ENCODE measurements at regions not wholly inside any gene's neighbourhood (a gene's known extent, or its start where the extent isn't known, plus 50 kb on each side); places are given as distances from the start of the nearest gene placed in this dataset.

GRCh38 chr9:100674419-100675122 lies 96.7 kb downstream of the CAVIN4 start:
- H3K4me3 Mint-ChIP-seq = no peak overlapping the region
- no peaks in the 10 kb centered on the region for H3K9me3 Mint-ChIP-seq
- no peaks in the 10 kb centered on the region for H3K27me3 Mint-ChIP-seq
- intact Hi-C loops (cut with micrococcal nuclease) = no loop called here
- H3K27ac Mint-ChIP-seq = no peak overlapping the region
- no peaks in the 10 kb centered on the region for H3K36me3 Mint-ChIP-seq (ENCODE audit: low read depth)
- H3K4me1 Mint-ChIP-seq (ENCODE audit: low read depth) = no peaks in the 10 kb centered on the region

GRCh38 chr9:100679834-100680233 lies 102.0 kb downstream of the CAVIN4 start:
- no peaks in the 10 kb centered on the region for H3K36me3 Mint-ChIP-seq (ENCODE audit: low read depth)
- intact Hi-C loops (cut with micrococcal nuclease) = no loop called here
- no peaks in the 10 kb centered on the region for H3K27me3 Mint-ChIP-seq
- H3K9me3 Mint-ChIP-seq = no peaks in the 10 kb centered on the region
- H3K4me3 Mint-ChIP-seq = no peak overlapping the region
- H3K4me1 Mint-ChIP-seq (ENCODE audit: low read depth) = no peaks in the 10 kb centered on the region
- no peak overlapping the region for H3K27ac Mint-ChIP-seq

GRCh38 chr9:100686420-100686819 lies 108.5 kb downstream of the CAVIN4 start:
- H3K27me3 Mint-ChIP-seq = peaks cover 3% of the 10 kb centered on the region
- H3K9me3 Mint-ChIP-seq = no peaks in the 10 kb centered on the region
- no peaks in the 10 kb centered on the region for H3K4me1 Mint-ChIP-seq (ENCODE audit: low read depth)
- intact Hi-C loops (cut with micrococcal nuclease) = no loop called here
- H3K4me3 Mint-ChIP-seq = no peak overlapping the region
- H3K27ac Mint-ChIP-seq = no peak overlapping the region
- no peaks in the 10 kb centered on the region for H3K36me3 Mint-ChIP-seq (ENCODE audit: low read depth)

DNA sequence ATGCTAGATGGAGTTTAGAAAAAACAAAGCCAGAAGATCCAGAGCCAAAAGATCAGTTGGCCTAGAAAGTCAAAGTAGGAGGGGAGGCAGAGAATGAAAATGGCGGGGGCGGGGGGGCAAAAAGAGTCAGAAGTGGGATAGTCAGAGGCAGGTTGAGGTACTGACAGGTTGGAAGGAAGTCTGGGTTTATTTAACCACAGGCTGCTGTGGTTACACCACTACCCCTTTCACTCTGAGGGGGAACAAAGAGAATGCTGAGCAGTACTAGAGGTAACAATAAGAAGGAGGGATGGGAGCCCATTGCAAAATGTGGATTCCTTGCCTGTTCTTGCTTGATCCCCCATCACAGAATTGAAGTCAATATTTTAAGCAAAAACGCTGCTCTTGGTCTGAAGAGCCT lies 111.8 kb downstream of the CAVIN4 start:
- Mint-ChIP-seq H3K36me3 (ENCODE audit: low read depth) (no peaks in the 10 kb centered on the region), H3K27ac (no peak overlapping the region), H3K27me3 (peaks cover 3% of the 10 kb centered on the region), H3K9me3 (no peaks in the 10 kb centered on the region), H3K4me1 (ENCODE audit: low read depth) (no peaks in the 10 kb centered on the region), H3K4me3 (no peak overlapping the region)
- intact Hi-C loops (cut with micrococcal nuclease) = no loop called here

- Mint-ChIP-seq H3K27me3 (peaks cover 3% of the 10 kb centered on the region), H3K4me3 (no peak overlapping the region), H3K9me3 (no peaks in the 10 kb centered on the region), H3K27ac (no peak overlapping the region), H3K36me3 (ENCODE audit: low read depth) (no peaks in the 10 kb centered on the region), H3K4me1 (ENCODE audit: low read depth) (no peaks in the 10 kb centered on the region)
- intact Hi-C loops (cut with micrococcal nuclease) = no loop called here
Observed at GRCh38 chr9:100690438-100690837, 112.6 kb downstream of the CAVIN4 start.

DNA sequence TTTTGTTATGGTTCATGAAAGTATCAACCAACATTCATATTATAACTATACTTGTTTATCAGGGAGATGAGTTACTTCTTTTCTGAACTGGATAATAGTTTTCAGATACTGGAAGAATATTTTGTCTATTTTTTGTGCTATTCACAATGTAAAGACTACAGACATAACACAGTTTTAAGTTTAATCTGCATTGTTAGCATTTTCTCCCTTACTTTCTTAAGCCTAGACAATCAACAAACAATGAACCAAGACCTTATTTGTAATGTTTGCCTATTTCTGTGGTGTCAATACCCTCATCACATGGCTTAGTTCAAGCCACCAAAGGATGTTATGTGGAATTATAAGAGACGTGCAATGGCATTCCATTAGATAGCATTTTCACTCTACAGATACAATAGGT lies 119.5 kb downstream of the CAVIN4 start:
- H3K36me3 Mint-ChIP-seq (ENCODE audit: low read depth) = no peaks in the 10 kb centered on the region
- no peaks in the 10 kb centered on the region for H3K4me1 Mint-ChIP-seq (ENCODE audit: low read depth)
- no peaks in the 10 kb centered on the region for H3K27me3 Mint-ChIP-seq
- no peak overlapping the region for H3K4me3 Mint-ChIP-seq
- H3K9me3 Mint-ChIP-seq = no peaks in the 10 kb centered on the region
- no peak overlapping the region for H3K27ac Mint-ChIP-seq
- intact Hi-C loops (cut with micrococcal nuclease) = no loop called here

DNA sequence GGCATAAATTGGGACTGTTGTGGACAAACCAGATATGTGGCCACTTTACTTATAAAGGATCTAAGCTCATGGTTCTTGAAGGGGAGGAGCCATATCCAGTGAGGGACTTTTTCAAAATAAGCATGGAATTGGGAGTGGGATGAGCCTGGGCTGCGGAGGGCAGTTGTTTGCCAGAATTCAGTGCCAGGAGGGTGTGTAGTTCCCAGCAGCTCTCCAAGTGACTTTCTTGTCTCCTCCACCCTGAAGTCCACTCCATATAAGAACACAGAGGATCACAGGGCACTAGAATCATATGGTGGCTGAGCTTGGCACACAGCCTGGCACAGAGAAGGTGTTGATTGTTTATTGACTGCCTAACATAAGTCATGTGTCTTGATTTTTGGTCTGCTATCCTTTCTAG lies 121.1 kb downstream of the CAVIN4 start:
- intact Hi-C loops (cut with micrococcal nuclease) = no loop called here
- Mint-ChIP-seq H3K9me3 (no peaks in the 10 kb centered on the region), H3K36me3 (ENCODE audit: low read depth) (no peaks in the 10 kb centered on the region), H3K4me3 (no peak overlapping the region), H3K27ac (no peak overlapping the region), H3K27me3 (no peaks in the 10 kb centered on the region), H3K4me1 (ENCODE audit: low read depth) (no peaks in the 10 kb centered on the region)

- intact Hi-C loops (cut with micrococcal nuclease) = no loop called here
- Mint-ChIP-seq H3K36me3 (ENCODE audit: low read depth) (no peaks in the 10 kb centered on the region), H3K4me3 (no peak overlapping the region), H3K9me3 (no peaks in the 10 kb centered on the region), H3K4me1 (ENCODE audit: low read depth) (no peaks in the 10 kb centered on the region), H3K27ac (no peak overlapping the region), H3K27me3 (no peaks in the 10 kb centered on the region)
Observed at GRCh38 chr9:100699668-100700067, 121.8 kb downstream of the CAVIN4 start.

GRCh38 chr9:100700689-100701318 lies 122.9 kb downstream of the CAVIN4 start:
- Mint-ChIP-seq H3K4me3 (no peak overlapping the region), H3K27me3 (no peaks in the 10 kb centered on the region), H3K36me3 (ENCODE audit: low read depth) (no peaks in the 10 kb centered on the region), H3K27ac (no peak overlapping the region), H3K9me3 (no peaks in the 10 kb centered on the region), H3K4me1 (ENCODE audit: low read depth) (no peaks in the 10 kb centered on the region)
- intact Hi-C loops (cut with micrococcal nuclease) = no loop called here

GRCh38 chr9:100714372-100715099 lies 136.7 kb downstream of the CAVIN4 start:
- Mint-ChIP-seq H3K27me3 (no peaks in the 10 kb centered on the region), H3K9me3 (no peaks in the 10 kb centered on the region), H3K4me3 (no peak overlapping the region), H3K36me3 (ENCODE audit: low read depth) (no peaks in the 10 kb centered on the region), H3K4me1 (ENCODE audit: low read depth) (no peaks in the 10 kb centered on the region), H3K27ac (no peak overlapping the region)
- intact Hi-C loops (cut with micrococcal nuclease) = loop anchor here (1.0 kb wide), 1 partner anchor 597 kb away; no protein-coding TSS in a partner anchor

- Mint-ChIP-seq H3K9me3 (no peaks in the 10 kb centered on the region), H3K4me3 (no peak overlapping the region), H3K36me3 (ENCODE audit: low read depth) (no peaks in the 10 kb centered on the region), H3K27ac (no peak overlapping the region), H3K27me3 (no peaks in the 10 kb centered on the region), H3K4me1 (ENCODE audit: low read depth) (no peaks in the 10 kb centered on the region)
- intact Hi-C loops (cut with micrococcal nuclease) = no loop called here
Observed at GRCh38 chr9:100715100-100715380, 137.2 kb downstream of the CAVIN4 start.

DNA sequence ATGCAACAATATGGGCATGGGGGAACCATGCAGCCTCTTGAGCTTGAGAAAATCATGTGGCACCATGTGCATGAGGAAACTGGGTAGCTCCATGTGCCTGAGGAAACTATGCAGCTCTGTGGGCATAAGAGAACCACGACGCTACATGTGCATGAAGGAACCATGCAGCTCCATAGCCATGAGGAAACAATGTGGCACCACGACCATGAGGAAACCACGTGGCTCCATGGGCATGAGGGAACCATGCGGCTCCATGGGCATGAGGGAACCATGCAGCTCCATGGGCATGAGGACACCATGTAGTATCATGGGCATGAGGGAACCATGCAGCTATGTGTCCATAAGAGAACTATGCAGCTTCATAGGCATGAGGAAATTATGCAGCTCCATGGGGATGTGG lies 140.8 kb downstream of the CAVIN4 start:
- H3K27ac Mint-ChIP-seq = no peak overlapping the region
- no peaks in the 10 kb centered on the region for H3K27me3 Mint-ChIP-seq
- intact Hi-C loops (cut with micrococcal nuclease) = no loop called here
- no peaks in the 10 kb centered on the region for H3K4me1 Mint-ChIP-seq (ENCODE audit: low read depth)
- no peak overlapping the region for H3K4me3 Mint-ChIP-seq
- H3K9me3 Mint-ChIP-seq = no peaks in the 10 kb centered on the region
- H3K36me3 Mint-ChIP-seq (ENCODE audit: low read depth) = no peaks in the 10 kb centered on the region

DNA sequence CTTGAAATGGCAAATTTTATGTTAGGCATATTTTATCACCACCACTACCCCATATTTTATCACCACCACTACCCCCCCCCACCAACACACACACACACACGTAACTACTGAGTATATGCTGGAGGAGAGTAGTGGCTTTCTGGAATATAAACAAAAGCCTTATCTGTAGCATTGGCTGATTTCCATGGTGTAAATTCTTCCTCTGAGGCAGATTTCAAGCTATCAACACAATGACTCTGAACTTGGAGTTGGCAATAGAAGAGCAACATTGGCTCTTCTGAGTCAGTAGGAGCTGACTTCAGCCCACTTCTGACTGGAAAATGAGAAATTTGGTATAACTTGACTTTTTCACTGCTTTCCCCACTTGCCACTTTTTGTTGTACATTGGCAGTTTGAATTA lies 143.0 kb downstream of the CAVIN4 start:
- Mint-ChIP-seq H3K27ac (no peak overlapping the region), H3K27me3 (no peaks in the 10 kb centered on the region), H3K4me3 (no peak overlapping the region), H3K4me1 (ENCODE audit: low read depth) (no peaks in the 10 kb centered on the region), H3K9me3 (no peaks in the 10 kb centered on the region), H3K36me3 (ENCODE audit: low read depth) (no peaks in the 10 kb centered on the region)
- intact Hi-C loops (cut with micrococcal nuclease) = no loop called here

DNA sequence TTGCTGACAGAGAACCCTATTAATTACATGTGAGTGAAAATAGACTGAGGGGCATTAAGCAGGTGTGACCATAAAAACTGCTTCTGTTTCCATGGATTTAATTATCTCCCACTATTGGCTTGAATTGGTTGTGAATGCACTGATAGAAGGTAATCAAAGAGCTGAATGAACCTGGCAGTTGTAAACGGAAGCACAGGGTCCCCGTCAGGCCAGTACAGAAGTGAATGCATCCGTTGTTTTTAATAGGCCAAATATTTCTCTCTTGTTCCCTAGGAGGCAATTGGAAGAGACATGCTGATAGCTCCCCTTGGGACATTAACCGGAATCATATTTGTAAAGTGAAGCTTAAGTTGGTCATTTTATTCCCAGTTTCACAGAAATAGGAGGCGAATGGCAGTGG lies 147.0 kb downstream of the CAVIN4 start:
- H3K36me3 Mint-ChIP-seq (ENCODE audit: low read depth) = no peaks in the 10 kb centered on the region
- H3K27me3 Mint-ChIP-seq = no peaks in the 10 kb centered on the region
- H3K4me1 Mint-ChIP-seq (ENCODE audit: low read depth) = no peaks in the 10 kb centered on the region
- no peak overlapping the region for H3K4me3 Mint-ChIP-seq
- no peaks in the 10 kb centered on the region for H3K9me3 Mint-ChIP-seq
- intact Hi-C loops (cut with micrococcal nuclease) = no loop called here
- no peak overlapping the region for H3K27ac Mint-ChIP-seq

All from dendritic cell treated with granulocyte-macrophage colony-stimulating factor and Interleukin-4, amounts not matched to agents 40 ng/mL and 50 ng/mL, for 4 days (primary cell).